Right lobe of liver (tissue), 4 donors: ENCODE measurements at regions not wholly inside any gene's neighbourhood (a gene's known extent, or its start where the extent isn't known, plus 50 kb on each side); places are given as distances from the start of the nearest gene placed in this dataset.

Experiments
- POLR2A ChIP-seq: fragments of 450-650 bp; IDR thresholded peaks from one replicate; pipeline ENCODE4 v1.6.1; 2017; ENCODE audit warnings: antibody characterized with exemption, mild to moderate bottlenecking
- TF ChIP-seq, protein P1 (sequence below), 4 donors: fragments of 200-600 bp in 3 of 4; fragments of 450-650 bp in 1 of 4; IDR thresholded peaks; one replicate each; pipeline versions ENCODE4 v1.5.1 to v1.8.0; 2016 to 2022; ENCODE audit warnings: antibody characterized with exemption in 4 of 4, mild to moderate bottlenecking in 2 of 4
- donor health status: DM: no; HTN: no; CAD: no.
- donor health status: DM: no; HTN: no; CAD: no.
- donor health status: DM: no; HTN: yes; CAD: no.

DNA sequence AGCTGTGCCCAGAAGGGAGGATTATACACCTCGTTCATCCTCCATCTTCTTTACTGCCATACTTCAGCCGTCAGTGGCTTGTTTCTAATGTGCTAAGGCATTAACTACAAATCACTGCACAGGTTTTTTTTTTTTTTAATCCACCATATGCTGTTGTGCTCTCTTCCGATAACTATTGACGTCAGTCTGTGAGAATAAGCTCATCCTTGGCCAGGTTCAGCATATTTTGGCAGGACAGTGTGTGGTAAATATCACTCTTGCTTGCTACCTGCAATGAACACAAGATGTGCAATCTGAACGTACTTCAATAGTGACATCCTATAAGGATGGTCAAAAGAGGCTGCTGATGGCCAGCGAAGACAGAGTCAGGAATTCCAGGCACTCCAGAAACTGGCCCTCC is 2030.7 kb upstream of the PCDH20 start:
- TF ChIP-seq, protein P1, sequence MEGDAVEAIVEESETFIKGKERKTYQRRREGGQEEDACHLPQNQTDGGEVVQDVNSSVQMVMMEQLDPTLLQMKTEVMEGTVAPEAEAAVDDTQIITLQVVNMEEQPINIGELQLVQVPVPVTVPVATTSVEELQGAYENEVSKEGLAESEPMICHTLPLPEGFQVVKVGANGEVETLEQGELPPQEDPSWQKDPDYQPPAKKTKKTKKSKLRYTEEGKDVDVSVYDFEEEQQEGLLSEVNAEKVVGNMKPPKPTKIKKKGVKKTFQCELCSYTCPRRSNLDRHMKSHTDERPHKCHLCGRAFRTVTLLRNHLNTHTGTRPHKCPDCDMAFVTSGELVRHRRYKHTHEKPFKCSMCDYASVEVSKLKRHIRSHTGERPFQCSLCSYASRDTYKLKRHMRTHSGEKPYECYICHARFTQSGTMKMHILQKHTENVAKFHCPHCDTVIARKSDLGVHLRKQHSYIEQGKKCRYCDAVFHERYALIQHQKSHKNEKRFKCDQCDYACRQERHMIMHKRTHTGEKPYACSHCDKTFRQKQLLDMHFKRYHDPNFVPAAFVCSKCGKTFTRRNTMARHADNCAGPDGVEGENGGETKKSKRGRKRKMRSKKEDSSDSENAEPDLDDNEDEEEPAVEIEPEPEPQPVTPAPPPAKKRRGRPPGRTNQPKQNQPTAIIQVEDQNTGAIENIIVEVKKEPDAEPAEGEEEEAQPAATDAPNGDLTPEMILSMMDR (IDR thresholded peaks at IDR 0.05): no peak
- no peak for TF ChIP-seq POLR2A
